NT2/D1 (cell line): ENCODE measurements at regions not wholly inside any gene's neighbourhood (a gene's known extent, or its start where the extent isn't known, plus 50 kb on each side); places are given as distances from the start of the nearest gene placed in this dataset.

Source experiments
- DNase-seq: peaks from one replicate; pipeline ENCODE4 v3.0.0-alpha.2; 2011; ENCODE audit warnings: low read depth, low spot score
- H3K27me3 ChIP-seq: 2 replicates; pipeline ENCODE4 v1.6.0; 2011; ENCODE audit warnings: mild to moderate bottlenecking; ENCODE audit not compliant: insufficient read length, insufficient read depth
- H3K36me3 ChIP-seq: 2 replicates; pipeline ENCODE4 v1.6.1; 2011; ENCODE audit warnings: mild to moderate bottlenecking, low read length, mixed read lengths; ENCODE audit not compliant: insufficient read depth, insufficient read length
- H3K4me1 ChIP-seq: 2 replicates; pipeline ENCODE4 v1.5.1; 2011; ENCODE audit not compliant: insufficient read depth, insufficient read length
- H3K4me3 ChIP-seq: 2 replicates; pipeline ENCODE4 v1.5.1; 2011; ENCODE audit warnings: low read depth; ENCODE audit not compliant: insufficient read length
- H3K9ac ChIP-seq: 2 replicates; pipeline ENCODE4 v1.6.0; 2011; ENCODE audit warnings: low read depth; ENCODE audit not compliant: insufficient read length
- H3K9me3 ChIP-seq: 2 replicates; pipeline ENCODE4 v1.5.1; 2011; ENCODE audit warnings: mild to moderate bottlenecking, low read length; ENCODE audit not compliant: insufficient read depth
- SUZ12 ChIP-seq: IDR thresholded peaks from 2 replicates; pipeline ENCODE4 v1.6.1; 2011; ENCODE audit not compliant: insufficient read length, insufficient read depth; ENCODE audit errors: extremely low read depth
- YY1 ChIP-seq: IDR thresholded peaks from 2 replicates; pipeline ENCODE4 v1.6.1; 2011; ENCODE audit not compliant: insufficient read length, insufficient read depth
- ZNF274 ChIP-seq: IDR thresholded peaks from 2 replicates; pipeline ENCODE4 v1.6.1; 2011; ENCODE audit warnings: mild to moderate bottlenecking, low read depth, low read length

DNA sequence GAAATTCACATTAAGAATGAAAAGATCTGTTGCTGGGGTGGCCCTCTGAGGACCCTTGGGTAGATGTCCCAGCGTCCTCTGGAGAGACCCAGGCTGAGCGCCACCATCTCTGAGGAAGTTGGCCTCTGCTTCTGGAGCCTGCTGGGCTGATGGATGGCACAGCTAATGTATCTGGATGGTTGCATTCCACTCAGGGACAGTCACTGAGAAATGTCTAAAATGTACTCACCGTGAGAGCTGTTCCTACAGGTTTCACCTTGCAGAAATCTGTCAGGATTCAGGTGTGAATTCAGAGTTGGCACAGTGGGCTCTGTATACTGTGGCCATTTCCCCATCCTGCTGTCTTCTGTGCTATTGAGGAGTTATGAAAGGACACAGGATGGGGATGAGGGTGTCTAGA lies 247.2 kb downstream of the AACS start:
- Histone ChIP-seq H3K4me1 (peaks cover 2% of the 10 kb centered on the region), H3K9me3 (no peaks in the 10 kb centered on the region), H3K36me3 (no peaks in the 10 kb centered on the region), H3K4me3 (no peak overlapping the region), H3K27me3 (no peaks in the 10 kb centered on the region), H3K9ac (no peak overlapping the region)
- no peak for DNase-seq
- TF ChIP-seq SUZ12 = no peak
- TF ChIP-seq YY1 = no peak
- TF ChIP-seq ZNF274 = no peak

DNA sequence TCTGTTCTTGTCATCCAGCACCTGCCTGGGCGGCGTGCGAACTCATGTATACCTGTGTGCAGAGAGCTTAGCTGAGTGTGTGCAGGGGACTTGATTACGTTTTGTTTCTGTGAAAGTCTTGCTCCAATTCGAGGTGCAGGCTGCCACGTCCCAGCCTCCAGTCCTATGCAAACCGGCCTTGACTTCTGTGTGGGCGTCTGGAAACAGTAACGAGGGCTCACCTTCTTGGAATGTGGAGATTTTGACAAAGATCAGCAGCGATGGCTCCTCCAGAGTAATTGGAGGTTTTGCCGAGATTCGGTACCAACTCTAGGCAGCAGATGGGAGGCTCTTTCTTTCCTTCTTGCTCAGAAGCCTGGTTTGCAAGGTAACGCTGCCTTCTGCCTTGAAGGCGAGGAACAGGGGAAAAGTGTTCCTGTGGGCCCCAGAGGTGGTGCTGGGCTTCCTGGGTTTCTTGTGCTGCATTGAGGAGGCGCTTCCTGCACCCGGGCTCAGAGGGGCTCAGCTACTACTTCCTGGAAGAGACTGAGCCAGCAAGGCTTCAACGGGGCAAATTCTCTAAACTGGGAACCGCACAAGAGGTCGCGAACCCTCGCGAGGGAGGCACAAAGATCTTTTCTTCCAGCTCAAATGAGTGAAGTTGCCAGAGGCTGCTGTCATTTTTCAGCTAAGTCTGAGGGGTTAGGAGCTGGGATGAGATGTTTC lies 249.0 kb downstream of the AACS start:
- TF ChIP-seq ZNF274 (no peak), SUZ12 (no peak), YY1 (no peak)
- Histone ChIP-seq H3K36me3 (no peaks in the 10 kb centered on the region), H3K9ac (peak overlapping the region; percentile 1), H3K9me3 (no peaks in the 10 kb centered on the region), H3K4me1 (peaks cover 2% of the 10 kb centered on the region), H3K4me3 (no peak overlapping the region), H3K27me3 (no peaks in the 10 kb centered on the region)
- DNase-seq = no peak

DNA sequence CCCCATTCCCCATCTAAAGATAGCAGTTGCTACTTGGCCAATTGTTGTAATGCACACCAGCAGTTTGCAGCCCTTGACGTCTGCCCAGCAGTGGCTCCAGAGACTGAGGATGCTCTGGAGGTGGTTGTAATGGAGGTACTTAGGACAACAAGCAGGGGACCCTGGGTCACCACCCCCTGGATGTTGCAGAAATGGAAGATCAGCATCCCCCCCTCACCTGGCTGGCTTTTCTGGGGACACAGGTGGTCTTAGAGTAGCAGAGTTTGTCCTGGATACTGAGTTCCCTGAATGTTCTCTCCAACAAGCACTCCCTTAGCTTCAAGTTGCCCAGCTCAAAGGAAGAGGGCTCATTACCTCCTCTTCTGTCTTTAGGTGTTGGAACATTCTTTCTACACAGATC lies 250.5 kb downstream of the AACS start:
- TF ChIP-seq YY1 = no peak
- DNase-seq = no peak
- Histone ChIP-seq H3K4me1 (peaks cover 2% of the 10 kb centered on the region), H3K36me3 (no peaks in the 10 kb centered on the region), H3K9ac (no peak overlapping the region), H3K27me3 (no peaks in the 10 kb centered on the region), H3K4me3 (no peak overlapping the region), H3K9me3 (no peaks in the 10 kb centered on the region)

DNA sequence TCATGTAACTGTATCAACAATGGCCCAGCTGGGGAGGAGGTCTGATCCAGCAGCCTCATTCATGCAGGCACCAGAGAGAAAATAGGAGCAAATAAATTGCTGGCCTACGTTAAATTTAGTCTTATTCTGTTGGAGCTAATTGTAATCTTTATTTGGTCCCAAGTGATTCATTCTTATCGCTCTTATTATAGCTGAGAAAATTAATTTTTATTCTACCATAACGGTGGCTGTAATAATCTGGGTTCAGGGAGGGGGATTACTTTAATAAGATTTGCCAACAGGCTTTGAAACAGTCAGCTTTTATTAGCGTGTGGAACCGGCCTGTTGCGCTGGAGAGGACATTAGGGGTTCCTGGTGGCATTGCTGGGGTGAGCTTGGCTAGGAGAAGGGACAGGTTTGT lies 254.9 kb downstream of the AACS start:
- H3K27me3 ChIP-seq = no peaks in the 10 kb centered on the region
- no peak for DNase-seq
- no peak overlapping the region for H3K4me3 ChIP-seq

DNA sequence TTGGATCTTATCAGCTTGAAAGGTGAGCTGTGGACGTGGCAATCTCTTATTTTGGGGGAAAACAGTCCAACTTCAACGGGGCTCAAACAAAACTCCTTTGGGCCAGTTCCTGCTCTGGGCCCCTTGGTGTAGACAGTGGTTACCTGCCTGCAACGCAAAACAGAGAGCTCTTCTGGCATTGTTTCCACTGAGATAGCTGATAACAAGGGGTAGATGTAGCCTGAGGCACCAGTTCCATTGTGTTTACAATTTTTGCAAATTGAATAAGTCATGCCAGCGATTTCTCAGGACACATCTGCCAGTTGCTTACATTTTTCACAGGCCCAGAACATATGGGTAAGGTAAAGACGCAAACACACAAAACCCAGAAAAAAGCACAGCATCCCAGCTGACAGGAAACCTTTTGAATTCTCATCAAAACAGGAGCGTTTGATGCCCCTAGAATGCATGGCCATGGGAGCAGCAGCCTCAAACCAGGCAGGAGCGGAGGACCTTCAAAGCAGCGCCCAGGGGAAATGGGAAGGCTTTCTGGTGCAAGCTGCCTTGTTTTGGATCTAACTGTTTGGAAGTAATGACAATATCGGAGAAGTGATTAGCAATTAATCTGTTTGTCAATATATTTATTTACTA lies 259.7 kb downstream of the AACS start:
- Histone ChIP-seq H3K4me3 (no peak overlapping the region), H3K4me1 (peaks cover 20% of the 10 kb centered on the region), H3K9me3 (peaks cover 9% of the 10 kb centered on the region; the same call in 1 of the 2 replicates), H3K27me3 (no peaks in the 10 kb centered on the region), H3K9ac (no peak overlapping the region), H3K36me3 (no peaks in the 10 kb centered on the region)
- no peak for TF ChIP-seq SUZ12
- TF ChIP-seq YY1 = no peak
- no peak for TF ChIP-seq ZNF274
- no peak for DNase-seq

More for the DNA sequence above, 254.9 kb downstream of the AACS start:
- TF ChIP-seq YY1 = no peak
- TF ChIP-seq SUZ12 = no peak
- no peak for TF ChIP-seq ZNF274
- Histone ChIP-seq H3K36me3 (no peaks in the 10 kb centered on the region), H3K9me3 (no peaks in the 10 kb centered on the region), H3K4me1 (no peaks in the 10 kb centered on the region), H3K9ac (no peak overlapping the region)

DNA sequence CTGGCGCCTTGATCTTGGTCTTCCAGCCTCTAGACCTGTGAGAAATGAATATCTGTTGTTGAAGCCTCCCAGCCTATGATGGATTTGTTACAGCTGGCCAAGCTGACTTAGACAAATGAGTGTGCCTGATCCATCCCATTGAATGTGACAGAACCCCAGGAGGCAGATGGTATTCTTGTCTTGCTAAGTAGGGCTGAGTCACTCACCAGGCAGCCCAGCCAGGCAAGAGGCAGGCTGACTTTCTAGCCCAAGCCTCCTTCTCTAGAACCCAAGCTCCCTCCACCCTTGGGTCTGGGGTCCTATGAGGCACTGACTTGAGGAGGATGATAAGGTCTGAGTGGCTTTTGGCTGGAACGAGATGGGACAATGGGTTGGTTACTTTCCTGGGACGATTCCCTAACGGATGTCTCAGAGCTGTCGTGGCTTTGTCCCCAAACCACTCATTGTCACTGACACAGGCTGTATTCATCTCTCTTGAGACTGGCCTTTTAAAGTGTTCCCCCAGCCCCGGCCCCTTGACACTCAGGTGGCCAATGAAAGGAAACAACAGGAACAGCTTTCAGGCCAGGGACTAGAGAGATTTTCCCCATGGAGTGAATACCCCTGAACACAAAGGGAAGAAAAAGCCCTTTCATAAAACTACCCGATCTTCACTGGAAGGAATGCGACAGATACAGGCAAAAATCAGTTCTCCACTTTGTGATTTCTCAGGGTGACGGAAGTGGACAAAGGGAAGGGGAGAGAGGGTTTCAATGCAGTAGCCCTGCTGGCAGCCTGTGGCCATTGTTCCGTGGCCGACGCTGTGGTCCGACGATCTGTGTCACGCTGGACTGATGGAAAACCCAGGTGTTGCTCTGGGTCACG lies 264.2 kb downstream of the AACS start:
- Histone ChIP-seq H3K36me3 (no peaks in the 10 kb centered on the region), H3K9me3 (peaks cover 9% of the 10 kb centered on the region; the same call in 1 of the 2 replicates), H3K4me1 (peaks cover 21% of the 10 kb centered on the region), H3K27me3 (no peaks in the 10 kb centered on the region), H3K4me3 (no peak overlapping the region), H3K9ac (peak overlapping the region; percentile 74)
- DNase-seq = peak; percentile 81
- TF ChIP-seq SUZ12 (no peak), YY1 (no peak), ZNF274 (no peak)
